ENCODE measurements at regions not wholly inside any gene's neighbourhood (a gene's known extent, or its start where the extent isn't known, plus 50 kb on each side); places are given as distances from the start of the nearest gene placed in this dataset.

GRCh38 chr4:24055623-24056022 is 165.8 kb upstream of the PPARGC1A start:
- Histone ChIP-seq H3K9me3 (no peaks in the 10 kb centered on the region), H3K4me1 (no peaks in the 10 kb centered on the region), H3K4me3 (no peak overlapping the region), H3K36me3 (no peaks in the 10 kb centered on the region), H3K27ac (no peak overlapping the region), H3K27me3 (no peaks in the 10 kb centered on the region)
- WGBS = 84% methylated on average over 3 of the region's 3 CpGs
- DNase-seq (ENCODE audit: low spot score in 2 of 2) = no peak
- no peak for TF ChIP-seq POLR2A (IDR thresholded peaks at IDR 0.05)

- Histone ChIP-seq H3K27ac (no peak overlapping the region), H3K4me1 (no peaks in the 10 kb centered on the region), H3K36me3 (no peaks in the 10 kb centered on the region), H3K4me3 (no peak overlapping the region), H3K27me3 (no peaks in the 10 kb centered on the region), H3K9me3 (no peaks in the 10 kb centered on the region)
- DNase-seq (ENCODE audit: low spot score in 2 of 2) = no peak
- 33% methylated on average over 3 of the region's 3 CpGs for WGBS
- TF ChIP-seq CTCF (IDR thresholded peaks at IDR 0.05) (no peak), EP300 (IDR thresholded peaks at IDR 0.05) (no peak), POLR2AphosphoS5 (IDR thresholded peaks at IDR 0.05) (no peak), POLR2A (IDR thresholded peaks at IDR 0.05) (no peak)
Measured at GRCh38 chr4:24054910-24055309, 165.1 kb upstream of the PPARGC1A start.

GRCh38 chr4:24053934-24054333 is 164.1 kb upstream of the PPARGC1A start:
- TF ChIP-seq POLR2AphosphoS5 (IDR thresholded peaks at IDR 0.05) (no peak), CTCF (IDR thresholded peaks at IDR 0.05) (no peak), POLR2A (IDR thresholded peaks at IDR 0.05) (no peak)
- Histone ChIP-seq H3K9me3 (no peaks in the 10 kb centered on the region), H3K4me3 (no peak overlapping the region), H3K4me1 (no peaks in the 10 kb centered on the region), H3K27me3 (no peaks in the 10 kb centered on the region), H3K27ac (no peak overlapping the region), H3K36me3 (no peaks in the 10 kb centered on the region)
- DNase-seq (ENCODE audit: low spot score in 2 of 2) = no peak

GRCh38 chr4:24044610-24045589 is 155.1 kb upstream of the PPARGC1A start:
- H3K27ac ChIP-seq = no peak overlapping the region
- TF ChIP-seq POLR2A (IDR thresholded peaks at IDR 0.05) = no peak
- no peak for TF ChIP-seq POLR2AphosphoS5 (IDR thresholded peaks at IDR 0.05)
- no peak for TF ChIP-seq CTCF (IDR thresholded peaks at IDR 0.05)
- TF ChIP-seq EP300 (IDR thresholded peaks at IDR 0.05) = no peak
- H3K4me3 ChIP-seq = no peak overlapping the region

GRCh38 chr4:24042094-24042493 is 152.2 kb upstream of the PPARGC1A start:
- Histone ChIP-seq H3K4me3 (no peak overlapping the region), H3K9me3 (no peaks in the 10 kb centered on the region), H3K4me1 (no peaks in the 10 kb centered on the region), H3K36me3 (no peaks in the 10 kb centered on the region), H3K27ac (no peak overlapping the region), H3K27me3 (no peaks in the 10 kb centered on the region)
- 65% methylated on average over 1 of the region's 1 CpG for WGBS
- TF ChIP-seq POLR2AphosphoS5 (IDR thresholded peaks at IDR 0.05) = no peak
- TF ChIP-seq CTCF (IDR thresholded peaks at IDR 0.05) = no peak
- no peak for TF ChIP-seq POLR2A (IDR thresholded peaks at IDR 0.05)
- no peak for TF ChIP-seq EP300 (IDR thresholded peaks at IDR 0.05)
- DNase-seq (ENCODE audit: low spot score in 2 of 2) = no peak

More at GRCh38 chr4:24044610-24045589, 155.1 kb upstream of the PPARGC1A start:
- no peak for DNase-seq (ENCODE audit: low spot score in 2 of 2)
- H3K4me1 ChIP-seq = no peaks in the 10 kb centered on the region
- no peaks in the 10 kb centered on the region for H3K36me3 ChIP-seq
- no peaks in the 10 kb centered on the region for H3K9me3 ChIP-seq
- 85% methylated on average over 5 of the region's 5 CpGs for WGBS
- H3K27me3 ChIP-seq = no peaks in the 10 kb centered on the region

Measured in suprapubic skin (tissue), 4 donors.